SKM-1 (cell line): ENCODE measurements at regions not wholly inside any gene's neighbourhood (a gene's known extent, or its start where the extent isn't known, plus 50 kb on each side); places are given as distances from the start of the nearest gene placed in this dataset.

Source experiments
- DNase-seq: peaks from one replicate; lab custom pipeline; 2025; ENCODE audit not compliant: unreplicated experiment; lab: John Stamatoyannopoulos, UW

GRCh38 chr1:209457401-209458125, 126.0 kb upstream of the CAMK1G start:
- no peak for DNase-seq

GRCh38 chr1:209458921-209459320, 124.6 kb upstream of the CAMK1G start:
- no peak for DNase-seq

GRCh38 chr1:209461168-209461567, 122.3 kb upstream of the CAMK1G start:
- DNase-seq, result no peak

GRCh38 chr1:209462433-209462832, 121.1 kb upstream of the CAMK1G start:
- DNase-seq, result no peak

- DNase-seq, result no peak
Observed at GRCh38 chr1:209463441-209463840, 120.1 kb upstream of the CAMK1G start.

GRCh38 chr1:209473025-209473424, 110.5 kb upstream of the CAMK1G start:
- no peak for DNase-seq

GRCh38 chr1:209480345-209480744, 103.2 kb upstream of the CAMK1G start:
- DNase-seq, result no peak

- no peak for DNase-seq
Observed at GRCh38 chr1:209483691-209484090, 99.8 kb upstream of the CAMK1G start.

- no peak for DNase-seq
Observed at GRCh38 chr1:209484429-209484828, 99.1 kb upstream of the CAMK1G start.

- DNase-seq, result no peak
Observed at GRCh38 chr1:209485167-209485566, 98.3 kb upstream of the CAMK1G start.

GRCh38 chr1:209485751-209486150, 97.8 kb upstream of the CAMK1G start:
- no peak for DNase-seq

GRCh38 chr1:209486861-209487593, 96.5 kb upstream of the CAMK1G start:
- no peak for DNase-seq

- no peak for DNase-seq
Observed at GRCh38 chr1:209490013-209490412, 93.5 kb upstream of the CAMK1G start.

- DNase-seq, result no peak
Observed at GRCh38 chr1:209491031-209491430, 92.5 kb upstream of the CAMK1G start.

- no peak for DNase-seq
Observed at GRCh38 chr1:209491496-209491895, 92.0 kb upstream of the CAMK1G start.

GRCh38 chr1:209491897-209492296, 91.6 kb upstream of the CAMK1G start:
- no peak for DNase-seq

GRCh38 chr1:209493559-209493958, 90.0 kb upstream of the CAMK1G start:
- DNase-seq, result no peak

- DNase-seq, result no peak
Observed at GRCh38 chr1:209497729-209498128, 85.8 kb upstream of the CAMK1G start.

- DNase-seq, result no peak
Observed at GRCh38 chr1:209500993-209501392, 82.5 kb upstream of the CAMK1G start.

GRCh38 chr1:209503196-209503595, 80.3 kb upstream of the CAMK1G start:
- no peak for DNase-seq

GRCh38 chr1:209504571-209504970, 78.9 kb upstream of the CAMK1G start:
- DNase-seq, result no peak

GRCh38 chr1:209505044-209505443, 78.5 kb upstream of the CAMK1G start:
- no peak for DNase-seq

- DNase-seq, result no peak
Observed at GRCh38 chr1:209506101-209506500, 77.4 kb upstream of the CAMK1G start.
